GM12872 (cell line): ENCODE measurements at regions not wholly inside any gene's neighbourhood (a gene's known extent, or its start where the extent isn't known, plus 50 kb on each side); places are given as distances from the start of the nearest gene placed in this dataset.

Source experiments
- CTCF ChIP-seq: IDR thresholded peaks from 3 replicates; pipeline ENCODE4 v1.5.1; 2011; ENCODE audit warnings: low read depth, mild to moderate bottlenecking, low read length, moderate library complexity; ENCODE audit not compliant: insufficient read depth

- TF ChIP-seq CTCF = no peak
Measured at GRCh38 chr10:78307576-78307975, 273.9 kb downstream of the RPS24 start.

- no peak for TF ChIP-seq CTCF
Measured at GRCh38 chr10:78309536-78310237, 276.0 kb downstream of the RPS24 start.

- no peak for TF ChIP-seq CTCF
Measured at GRCh38 chr10:78310481-78311080, 276.9 kb downstream of the RPS24 start.

- TF ChIP-seq CTCF = no peak
Measured at GRCh38 chr10:78312197-78313047, 278.8 kb downstream of the RPS24 start.

GRCh38 chr10:78313048-78313381, 279.4 kb downstream of the RPS24 start:
- no peak for TF ChIP-seq CTCF

- no peak for TF ChIP-seq CTCF
Measured at GRCh38 chr10:78313636-78314035, 280.0 kb downstream of the RPS24 start.

- no peak for TF ChIP-seq CTCF
Measured at GRCh38 chr10:78314651-78315050, 281.0 kb downstream of the RPS24 start.
